Endothelial cell of umbilical vein (primary cell): ENCODE measurements at regions not wholly inside any gene's neighbourhood (a gene's known extent, or its start where the extent isn't known, plus 50 kb on each side); places are given as distances from the start of the nearest gene placed in this dataset.

Experiments
- BruUV-seq: library from RNA; stranded (reverse); fragments of 400-500 nt; replicated peaks from 2 replicates; lab custom pipeline; 2021; lab: Mats Ljungman, UMichigan
- CTCF ChIA-PET: fragments of 300-600, 350-600 bp; sonication (Branson Sonifier 250); formaldehyde crosslinking; loops from one replicate; lab custom pipeline; 2021; ENCODE audit warnings: antibody characterized with exemption, inconsistent platforms; lab: Charles Lee
- POLR2A ChIA-PET: fragments of 300-600, 350-600 bp; sonication (Branson Sonifier 250); formaldehyde crosslinking; loops from one replicate; lab custom pipeline; 2021; ENCODE audit warnings: antibody characterized with exemption, inconsistent platforms; lab: Charles Lee
- DNase-seq: peaks from one replicate; pipeline ENCODE4 v3.0.0-alpha.2; 2011; ENCODE audit warnings: low read depth, low spot score
- FAIRE-seq: peaks from 2 replicates; lab custom pipeline; 2011; peaks lifted over from hg19 to GRCh38; lab: Jason Lieb, UNC
- H2AFZ ChIP-seq: 2 replicates; pipeline ENCODE4 v1.6.0; 2012; ENCODE audit warnings: low read depth, low read length, control low read depth, inconsistent platforms
- H3K27ac ChIP-seq: 2 replicates; pipeline ENCODE4 v1.5.1; 2011; ENCODE audit warnings: low read depth, mild to moderate bottlenecking, control low read depth, low read length, moderate library complexity; ENCODE audit not compliant: insufficient read depth
- H3K27me3 ChIP-seq, 2 experiments: 2 replicates each; pipeline versions ENCODE4 v1.6.0 to v1.6.1; 2011; ENCODE audit warnings: low read length in 2 of 2, mixed read lengths in 1 of 2; ENCODE audit not compliant: control insufficient read depth in 2 of 2, insufficient read depth in 2 of 2
- H3K36me3 ChIP-seq, 2 experiments: 2 replicates in 1 of 2; 3 replicates in 1 of 2; pipeline ENCODE4 v1.5.1; 2011; ENCODE audit warnings: low read length in 2 of 2, mild to moderate bottlenecking in 1 of 2, moderate library complexity in 1 of 2; ENCODE audit not compliant: control insufficient read depth in 2 of 2, insufficient read depth in 2 of 2; ENCODE audit errors: extremely low read depth in 1 of 2
- H3K4me1 ChIP-seq: 3 replicates; pipeline ENCODE4 v1.5.1; 2011; ENCODE audit warnings: mild to moderate bottlenecking, low read length; ENCODE audit not compliant: control insufficient read depth, insufficient read depth; ENCODE audit errors: extremely low read depth
- H3K4me2 ChIP-seq: 2 replicates; pipeline ENCODE4 v1.6.1; 2011; ENCODE audit warnings: low read length, control low read depth, mixed read lengths; ENCODE audit not compliant: insufficient read depth
- H3K4me3 ChIP-seq, 3 experiments: fragments of 200-600 bp in 1 of 3; sonication (generic), shearing (Covaris generic) in 1 of 3; replicated peaks in 1 of 3; 2 replicates each; pipeline ENCODE4 v1.5.1; 2011 to 2016; ENCODE audit warnings: control low read depth in 3 of 3, low read length in 3 of 3, mild to moderate bottlenecking in 2 of 3, inconsistent platforms in 1 of 3, low read depth in 1 of 3, moderate library complexity in 1 of 3; ENCODE audit not compliant: insufficient read depth in 1 of 3
- H3K79me2 ChIP-seq: 2 replicates; pipeline ENCODE4 v1.6.0; 2012; ENCODE audit warnings: low read length, inconsistent platforms; ENCODE audit not compliant: control insufficient read depth, insufficient read depth
- H3K9ac ChIP-seq: replicated peaks from 2 replicates; pipeline ENCODE3; 2011; ENCODE audit warnings: low read length, control low read depth; ENCODE audit not compliant: insufficient read depth; ENCODE audit errors: extremely low read depth
- H3K9me1 ChIP-seq: replicated peaks from 3 replicates; pipeline ENCODE4 v1.6.0; 2011; ENCODE audit warnings: mild to moderate bottlenecking, low read length; ENCODE audit not compliant: control insufficient read depth, insufficient read depth; ENCODE audit errors: extremely low read depth
- H3K9me3 ChIP-seq: replicated peaks from 2 replicates; pipeline ENCODE4 v1.5.1; 2012; ENCODE audit warnings: low read length, inconsistent platforms; ENCODE audit not compliant: control insufficient read depth, insufficient read depth
- H4K20me1 ChIP-seq: replicated peaks from 2 replicates; pipeline ENCODE3; 2011; ENCODE audit warnings: mild to moderate bottlenecking, low read length; ENCODE audit not compliant: control insufficient read depth, insufficient read depth; ENCODE audit errors: extremely low read depth
- CTCF ChIP-seq, 2 donors: IDR thresholded peaks; 1 replicate in 1 of 2; 2 replicates in 1 of 2; pipeline ENCODE4 v1.5.1; 2011; ENCODE audit warnings: low read length in 2 of 2, mild to moderate bottlenecking in 2 of 2, moderate library complexity in 2 of 2, control low read depth in 1 of 2, inconsistent platforms in 1 of 2, low read depth in 1 of 2; ENCODE audit not compliant: insufficient read depth in 1 of 2; ENCODE audit errors: extremely low read depth in 1 of 2
- EZH2 ChIP-seq: IDR thresholded peaks from 2 replicates; pipeline ENCODE4 v1.6.1; 2012; ENCODE audit warnings: borderline replicate concordance, low read depth, mild to moderate bottlenecking, moderate library complexity, low read length, inconsistent platforms; ENCODE audit not compliant: severe bottlenecking
- FOS ChIP-seq: IDR thresholded peaks from 2 replicates; pipeline ENCODE4 v1.6.1; 2011; ENCODE audit warnings: mild to moderate bottlenecking, low read length, moderate library complexity, borderline replicate concordance; ENCODE audit not compliant: insufficient read depth
- GATA2 ChIP-seq: IDR thresholded peaks from 2 replicates; pipeline ENCODE4 v1.7.0; 2011; ENCODE audit warnings: low read depth, mild to moderate bottlenecking, moderate library complexity, mixed read lengths, low read length; ENCODE audit not compliant: insufficient read length, insufficient read depth
- JUN ChIP-seq: IDR thresholded peaks from 2 replicates; pipeline ENCODE4 v1.6.1; 2011; ENCODE audit warnings: borderline replicate concordance, low read depth; ENCODE audit not compliant: insufficient read length, insufficient read depth
- MYC ChIP-seq: IDR thresholded peaks from one replicate; pipeline ENCODE4 v1.6.1; 2011; ENCODE audit warnings: mild to moderate bottlenecking, low read depth, low read length
- POLR2A ChIP-seq: IDR thresholded peaks from 2 replicates; pipeline ENCODE4 v1.6.1; 2012; ENCODE audit warnings: low read depth, mild to moderate bottlenecking, control low read depth, low read length
- POLR2AphosphoS5 ChIP-seq: IDR thresholded peaks from 2 replicates; pipeline ENCODE4 v1.6.1; 2012; ENCODE audit warnings: low read depth, mild to moderate bottlenecking, control low read depth, low read length, moderate library complexity; ENCODE audit not compliant: insufficient read depth
- dilution Hi-C: fragments of 300-500 bp; cut with MboI; formaldehyde crosslinking; loops from one replicate; pipeline ENCODE4 v1.15.0; 2019; ENCODE audit warnings: low sequenced_read_pairs; ENCODE audit not compliant: extremely low pct_ligation_motif_present
- intact Hi-C: fragments of 100-400 bp; cut with micrococcal nuclease; formaldehyde crosslinking; loops from one replicate; pipeline ENCODE4 v1.10.0; 2022
- TF ChIP-seq, protein P1 (sequence below): IDR thresholded peaks from 2 replicates; pipeline ENCODE4 v1.6.1; 2011; ENCODE audit not compliant: insufficient read depth, insufficient read length

GRCh38 chr6:151704383-151704782 lies 103.1 kb upstream of the ESR1 start:
- Histone ChIP-seq H3K9me1 (no peaks in the 10 kb centered on the region), H3K4me2 (no peak overlapping the region), H3K4me3 (no peak overlapping the region), H3K9me3 (no peaks in the 10 kb centered on the region), H3K27me3 (peaks cover 0 to 3% of the 10 kb centered on the region in 2 experiments), H2AFZ (no peak overlapping the region), H4K20me1 (no peaks in the 10 kb centered on the region), H3K36me3 (no peaks in the 10 kb centered on the region), H3K79me2 (no peaks in the 10 kb centered on the region), H3K4me1 (no peaks in the 10 kb centered on the region), H3K9ac (no peak overlapping the region), H3K27ac (no peak overlapping the region)
- intact Hi-C loops = no loop called here
- ChIA-PET POLR2A (no interaction called here), CTCF (interaction anchor here (1.0 to 2.2 kb wide), 2 partner anchors 28 to 88 kb away, joined by 3 to 6 read pairs; no protein-coding TSS in a partner anchor)
- FAIRE-seq (no peak), DNase-seq (no peak)
- TF ChIP-seq POLR2AphosphoS5 = no peak
- no peak for TF ChIP-seq EZH2
- no peak for TF ChIP-seq GATA2
- TF ChIP-seq POLR2A = no peak
- TF ChIP-seq, protein P1, sequence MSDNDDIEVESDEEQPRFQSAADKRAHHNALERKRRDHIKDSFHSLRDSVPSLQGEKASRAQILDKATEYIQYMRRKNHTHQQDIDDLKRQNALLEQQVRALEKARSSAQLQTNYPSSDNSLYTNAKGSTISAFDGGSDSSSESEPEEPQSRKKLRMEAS = no peak
- TF ChIP-seq JUN = no peak
- TF ChIP-seq MYC = no peak
- TF ChIP-seq CTCF (IDR thresholded peaks at IDR 0.05; ENCODE audit: extremely low read depth in 1 of 2, insufficient read depth in 1 of 2, low read depth in 1 of 2, low read length in 2 of 2) = no peak
- no peak for TF ChIP-seq FOS
- BruUV-seq = no TSS peak
- dilution Hi-C loops = no loop called here
